Nephron progenitor cell (in vitro differentiated cells): ENCODE measurements at regions not wholly inside any gene's neighbourhood (a gene's known extent, or its start where the extent isn't known, plus 50 kb on each side); places are given as distances from the start of the nearest gene placed in this dataset.

Experiments
- DNase-seq: peaks from one replicate; pipeline ENCODE4 v3.0.0; 2021
- H3K27ac Mint-ChIP-seq: 2 replicates; pipeline ENCODE4 v1.8.0; 2021; ENCODE audit warnings: mild to moderate bottlenecking, moderate library complexity, mixed read lengths
- H3K27me3 Mint-ChIP-seq: 2 replicates; pipeline ENCODE4 v1.8.0; 2021; ENCODE audit warnings: mild to moderate bottlenecking, low read depth, mixed read lengths; ENCODE audit not compliant: poor library complexity
- H3K36me3 Mint-ChIP-seq: 2 replicates; pipeline ENCODE4 v1.8.0; 2021; ENCODE audit warnings: low read depth, mixed read lengths
- H3K4me1 Mint-ChIP-seq: 2 replicates; pipeline ENCODE4 v1.8.0; 2021; ENCODE audit warnings: mixed read lengths
- H3K4me3 Mint-ChIP-seq: 2 replicates; pipeline ENCODE4 v1.8.0; 2021; ENCODE audit warnings: mild to moderate bottlenecking, moderate library complexity, mixed read lengths
- H3K9me3 Mint-ChIP-seq: 2 replicates; pipeline ENCODE4 v1.8.0; 2021; ENCODE audit warnings: mild to moderate bottlenecking, moderate library complexity, mixed read lengths
- CTCF ChIP-seq: fragments of 200-600 bp; sonication (generic); IDR thresholded peaks from 2 replicates; pipeline ENCODE4 v1.5.0; 2021; ENCODE audit warnings: antibody characterized with exemption

- Mint-ChIP-seq H3K4me3 (no peak overlapping the region), H3K36me3 (no peaks in the 10 kb centered on the region), H3K27ac (no peak overlapping the region)
Measured at GRCh38 chr6:98572579-98572978, 261.8 kb upstream of the POU3F2 start.

GRCh38 chr6:98574984-98575383, 259.4 kb upstream of the POU3F2 start:
- Mint-ChIP-seq H3K9me3 (no peaks in the 10 kb centered on the region), H3K27ac (no peak overlapping the region), H3K36me3 (no peaks in the 10 kb centered on the region), H3K27me3 (no peaks in the 10 kb centered on the region), H3K4me1 (peaks cover 24% of the 10 kb centered on the region), H3K4me3 (no peak overlapping the region)
- TF ChIP-seq CTCF, result no peak
- no peak for DNase-seq

More at GRCh38 chr6:98572579-98572978, 261.8 kb upstream of the POU3F2 start:
- DNase-seq, result no peak
- H3K4me1 Mint-ChIP-seq, result peaks cover 19% of the 10 kb centered on the region
- no peaks in the 10 kb centered on the region for H3K9me3 Mint-ChIP-seq
- no peaks in the 10 kb centered on the region for H3K27me3 Mint-ChIP-seq
- no peak for TF ChIP-seq CTCF

GRCh38 chr6:98576791-98577190, 257.6 kb upstream of the POU3F2 start:
- Mint-ChIP-seq H3K27me3 (no peaks in the 10 kb centered on the region), H3K4me1 (peaks cover 29% of the 10 kb centered on the region), H3K36me3 (no peaks in the 10 kb centered on the region), H3K9me3 (no peaks in the 10 kb centered on the region), H3K27ac (no peak overlapping the region), H3K4me3 (no peak overlapping the region)
- TF ChIP-seq CTCF, result no peak
- no peak for DNase-seq

GRCh38 chr6:98578016-98578415, 256.4 kb upstream of the POU3F2 start:
- TF ChIP-seq CTCF, result no peak
- peaks cover 29% of the 10 kb centered on the region for H3K4me1 Mint-ChIP-seq
- DNase-seq, result no peak
- no peaks in the 10 kb centered on the region for H3K27me3 Mint-ChIP-seq
- no peak overlapping the region for H3K27ac Mint-ChIP-seq
- H3K4me3 Mint-ChIP-seq, result no peak overlapping the region
- H3K9me3 Mint-ChIP-seq, result no peaks in the 10 kb centered on the region
- no peaks in the 10 kb centered on the region for H3K36me3 Mint-ChIP-seq

GRCh38 chr6:98579079-98579478, 255.3 kb upstream of the POU3F2 start:
- H3K4me1 Mint-ChIP-seq, result peaks cover 36% of the 10 kb centered on the region
- H3K36me3 Mint-ChIP-seq, result no peaks in the 10 kb centered on the region
- DNase-seq, result no peak
- TF ChIP-seq CTCF, result no peak
- no peak overlapping the region for H3K4me3 Mint-ChIP-seq
- H3K27ac Mint-ChIP-seq, result no peak overlapping the region
- H3K9me3 Mint-ChIP-seq, result no peaks in the 10 kb centered on the region
- H3K27me3 Mint-ChIP-seq, result no peaks in the 10 kb centered on the region

- Mint-ChIP-seq H3K27ac (no peak overlapping the region), H3K27me3 (no peaks in the 10 kb centered on the region)
Measured at GRCh38 chr6:98579941-98580340, 254.4 kb upstream of the POU3F2 start.

More at GRCh38 chr6:98579941-98580340, 254.4 kb upstream of the POU3F2 start:
- no peak for DNase-seq
- Mint-ChIP-seq H3K4me3 (no peak overlapping the region), H3K36me3 (no peaks in the 10 kb centered on the region), H3K4me1 (peaks cover 28% of the 10 kb centered on the region), H3K9me3 (no peaks in the 10 kb centered on the region)
- no peak for TF ChIP-seq CTCF
